GM21360 (cell line): ENCODE measurements at regions not wholly inside any gene's neighbourhood (a gene's known extent, or its start where the extent isn't known, plus 50 kb on each side); places are given as distances from the start of the nearest gene placed in this dataset.
"Not testable (repeated sequence)": the region's sequence is repeated elsewhere in the genome, so short reads cannot be mapped to it uniquely, and the experiment has no call there.

Experiments used
- ATAC-seq: cut with Tn5 transposase; IDR thresholded peaks from one replicate; pipeline ENCODE4 v1.9.1; 2021; ENCODE audit warnings: mild to moderate bottlenecking, moderate library complexity; ENCODE audit not compliant: unreplicated experiment

GRCh38 chr12:107607464-107608392, 77.9 kb upstream of the PWP1 start:
- no peak for ATAC-seq

GRCh38 chr12:107608779-107609178, 76.8 kb upstream of the PWP1 start:
- ATAC-seq, result not testable (repeated sequence)

- ATAC-seq, result no peak
Measured at GRCh38 chr12:107610021-107610859, 75.4 kb upstream of the PWP1 start.

- ATAC-seq, result no peak
Measured at GRCh38 chr12:107612508-107612907, 73.1 kb upstream of the PWP1 start.

- no peak for ATAC-seq
Measured at GRCh38 chr12:107616941-107617340, 68.7 kb upstream of the PWP1 start.

GRCh38 chr12:107618106-107618505, 67.5 kb upstream of the PWP1 start:
- no peak for ATAC-seq

GRCh38 chr12:107619831-107620230, 65.8 kb upstream of the PWP1 start:
- no peak for ATAC-seq

- ATAC-seq, result no peak
Measured at GRCh38 chr12:107622001-107622400, 63.6 kb upstream of the PWP1 start.

GRCh38 chr12:107624493-107624892, 61.1 kb upstream of the PWP1 start:
- no peak for ATAC-seq

GRCh38 chr12:107631715-107632114, 53.9 kb upstream of the PWP1 start:
- no peak for ATAC-seq

GRCh38 chr12:107632246-107632645, 53.4 kb upstream of the PWP1 start:
- ATAC-seq, result no peak

GRCh38 chr12:107634530-107634929, 51.1 kb upstream of the PWP1 start:
- no peak for ATAC-seq

GRCh38 chr12:107635139-107635538, 50.5 kb upstream of the PWP1 start:
- ATAC-seq, result no peak
